ENCODE measurements at regions not wholly inside any gene's neighbourhood (a gene's known extent, or its start where the extent isn't known, plus 50 kb on each side); places are given as distances from the start of the nearest gene placed in this dataset.

DNA sequence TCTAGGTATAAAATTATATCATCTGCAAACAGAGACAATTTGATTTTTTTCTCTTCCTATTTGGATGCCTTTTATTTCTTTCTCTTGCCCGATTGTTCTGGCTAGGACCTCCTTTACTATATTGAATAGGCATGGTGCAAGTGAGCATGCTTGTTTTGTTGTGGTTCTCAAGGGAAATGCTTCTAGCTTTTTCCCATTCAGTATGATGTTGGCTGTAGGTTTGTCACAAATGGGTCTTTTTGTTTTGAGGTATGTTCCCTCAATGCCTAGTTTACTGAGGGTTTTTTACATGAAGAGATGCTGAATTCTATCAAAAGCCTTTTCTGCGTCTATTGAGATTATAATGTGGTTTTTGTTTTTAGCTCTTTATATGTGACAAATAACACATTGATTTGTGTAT lies 198.2 kb upstream of the GHR start:
- no peak overlapping the region for H3K4me3 ChIP-seq (replicated peaks in 1 of 2; ENCODE audit: low read depth in 2 of 2, low read length in 2 of 2)
- no peak for DNase-seq (ENCODE audit: low read depth in 2 of 2)
- TF ChIP-seq, protein P1, sequence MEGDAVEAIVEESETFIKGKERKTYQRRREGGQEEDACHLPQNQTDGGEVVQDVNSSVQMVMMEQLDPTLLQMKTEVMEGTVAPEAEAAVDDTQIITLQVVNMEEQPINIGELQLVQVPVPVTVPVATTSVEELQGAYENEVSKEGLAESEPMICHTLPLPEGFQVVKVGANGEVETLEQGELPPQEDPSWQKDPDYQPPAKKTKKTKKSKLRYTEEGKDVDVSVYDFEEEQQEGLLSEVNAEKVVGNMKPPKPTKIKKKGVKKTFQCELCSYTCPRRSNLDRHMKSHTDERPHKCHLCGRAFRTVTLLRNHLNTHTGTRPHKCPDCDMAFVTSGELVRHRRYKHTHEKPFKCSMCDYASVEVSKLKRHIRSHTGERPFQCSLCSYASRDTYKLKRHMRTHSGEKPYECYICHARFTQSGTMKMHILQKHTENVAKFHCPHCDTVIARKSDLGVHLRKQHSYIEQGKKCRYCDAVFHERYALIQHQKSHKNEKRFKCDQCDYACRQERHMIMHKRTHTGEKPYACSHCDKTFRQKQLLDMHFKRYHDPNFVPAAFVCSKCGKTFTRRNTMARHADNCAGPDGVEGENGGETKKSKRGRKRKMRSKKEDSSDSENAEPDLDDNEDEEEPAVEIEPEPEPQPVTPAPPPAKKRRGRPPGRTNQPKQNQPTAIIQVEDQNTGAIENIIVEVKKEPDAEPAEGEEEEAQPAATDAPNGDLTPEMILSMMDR (IDR thresholded peaks at IDR 0.05; ENCODE audit: low read depth, low read length) = no peak

GRCh38 chr5:42228279-42228678 lies 195.0 kb upstream of the GHR start:
- no peak overlapping the region for H3K4me3 ChIP-seq (replicated peaks in 1 of 2; ENCODE audit: low read depth in 2 of 2, low read length in 2 of 2)
- peak in 1 of 2 donors; percentile 47 for DNase-seq (ENCODE audit: low read depth in 2 of 2)
- TF ChIP-seq, protein P1 (IDR thresholded peaks at IDR 0.05; ENCODE audit: low read depth, low read length) = peak; percentile 26

DNA sequence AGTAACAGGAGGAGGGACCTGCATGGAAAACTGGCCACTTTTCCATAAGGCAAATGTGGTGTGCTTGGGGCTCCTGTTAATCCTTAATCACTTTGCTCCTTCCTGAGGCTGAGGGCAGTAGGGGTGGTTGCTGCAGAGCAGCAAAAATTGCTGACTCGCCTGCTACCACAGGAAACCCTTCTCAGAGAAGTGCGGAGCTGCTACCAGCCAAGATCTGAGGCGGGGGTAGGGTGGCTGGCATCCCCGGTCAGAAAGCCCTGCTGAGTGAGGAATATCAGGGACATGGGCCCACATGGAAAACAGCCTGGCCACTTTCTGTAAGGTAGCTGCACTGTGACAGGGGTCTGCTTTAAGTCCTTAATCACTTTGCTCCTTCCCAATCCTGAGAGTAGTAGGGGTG lies 192.4 kb upstream of the GHR start:
- no peak overlapping the region for H3K4me3 ChIP-seq (replicated peaks in 1 of 2; ENCODE audit: low read depth in 2 of 2, low read length in 2 of 2)
- TF ChIP-seq, protein P1 (IDR thresholded peaks at IDR 0.05; ENCODE audit: low read depth, low read length) = no peak
- no peak for DNase-seq (ENCODE audit: low read depth in 2 of 2)

DNA sequence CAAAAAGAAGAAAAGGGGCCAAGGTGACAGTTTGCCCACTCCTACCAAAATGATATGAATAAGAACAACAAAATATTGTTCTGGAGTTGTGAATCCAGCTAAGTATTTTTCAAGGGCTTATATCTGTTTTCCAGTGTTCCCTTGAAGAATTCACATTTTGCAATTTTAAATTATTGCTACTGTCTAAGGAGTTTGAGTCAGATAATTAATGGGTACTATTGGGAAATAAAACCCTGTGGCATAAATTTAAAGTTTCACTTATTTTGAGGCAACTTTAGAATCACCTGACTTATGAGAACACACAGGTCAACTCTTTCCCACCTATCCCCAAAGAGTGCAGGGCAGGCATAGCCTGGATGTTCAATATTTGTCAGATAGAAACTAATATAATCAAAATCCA lies 188.0 kb upstream of the GHR start:
- TF ChIP-seq, protein P1 (IDR thresholded peaks at IDR 0.05; ENCODE audit: low read depth, low read length) = no peak
- H3K4me3 ChIP-seq (replicated peaks in 1 of 2; ENCODE audit: low read depth in 2 of 2, low read length in 2 of 2) = no peak overlapping the region
- no peak for DNase-seq (ENCODE audit: low read depth in 2 of 2)

- TF ChIP-seq, protein P1 (IDR thresholded peaks at IDR 0.05; ENCODE audit: low read depth, low read length) = no peak
- no peak overlapping the region for H3K4me3 ChIP-seq (replicated peaks in 1 of 2; ENCODE audit: low read depth in 2 of 2, low read length in 2 of 2)
- DNase-seq (ENCODE audit: low read depth in 2 of 2) = peak in 1 of 2 donors; percentile 10
Measured at GRCh38 chr5:42235837-42236236, 187.4 kb upstream of the GHR start.

DNA sequence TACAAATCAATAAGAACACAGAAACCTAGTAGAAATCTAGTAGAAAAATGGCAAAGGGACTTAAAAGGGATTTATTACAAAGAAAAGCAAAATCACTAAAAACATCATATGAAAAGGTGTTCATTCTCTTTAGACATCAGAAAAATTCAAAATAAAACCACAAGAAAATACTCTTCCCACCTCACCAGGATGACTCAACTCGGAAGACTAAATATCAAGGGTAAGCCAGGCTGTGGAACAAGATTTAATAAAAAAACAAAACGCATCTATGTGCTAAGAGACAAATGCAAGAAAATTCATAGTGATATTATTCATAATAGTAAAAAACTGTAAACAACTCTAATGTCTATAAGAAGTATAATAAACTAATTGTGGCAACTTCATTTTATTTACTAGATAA lies 181.6 kb upstream of the GHR start:
- DNase-seq (ENCODE audit: low read depth in 2 of 2) = no peak
- H3K4me3 ChIP-seq (replicated peaks in 1 of 2; ENCODE audit: low read depth in 2 of 2, low read length in 2 of 2) = no peak overlapping the region
- TF ChIP-seq, protein P1 (IDR thresholded peaks at IDR 0.05; ENCODE audit: low read depth, low read length) = no peak

DNA sequence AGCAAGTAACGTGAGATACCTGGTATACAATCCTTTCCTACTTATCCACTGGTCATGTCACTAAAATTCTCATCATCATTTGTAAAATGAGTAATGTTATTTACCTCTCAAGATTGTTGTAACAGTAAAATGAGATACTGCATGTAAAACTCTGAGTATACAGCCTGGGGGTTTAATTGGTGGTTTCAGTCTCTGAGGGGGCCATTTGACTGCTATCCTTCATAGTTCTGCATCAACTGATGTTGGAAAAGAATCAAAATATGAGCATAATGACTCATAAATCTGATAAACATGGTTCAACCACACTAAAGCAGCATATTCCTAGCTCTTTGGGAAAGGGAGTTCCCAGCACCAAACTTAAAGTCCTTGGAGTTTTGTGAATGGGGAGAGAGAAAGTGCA lies 181.0 kb upstream of the GHR start:
- TF ChIP-seq, protein P1 (IDR thresholded peaks at IDR 0.05; ENCODE audit: low read depth, low read length) = no peak
- H3K4me3 ChIP-seq (replicated peaks in 1 of 2; ENCODE audit: low read depth in 2 of 2, low read length in 2 of 2) = no peak overlapping the region
- DNase-seq (ENCODE audit: low read depth in 2 of 2) = no peak
